ENCODE measurements at regions not wholly inside any gene's neighbourhood (a gene's known extent, or its start where the extent isn't known, plus 50 kb on each side); places are given as distances from the start of the nearest gene placed in this dataset.

GRCh38 chr6:67244037-67244436 lies 1391.0 kb upstream of the ADGRB3 start:
- no peak for DNase-seq (ENCODE audit: low spot score)

DNA sequence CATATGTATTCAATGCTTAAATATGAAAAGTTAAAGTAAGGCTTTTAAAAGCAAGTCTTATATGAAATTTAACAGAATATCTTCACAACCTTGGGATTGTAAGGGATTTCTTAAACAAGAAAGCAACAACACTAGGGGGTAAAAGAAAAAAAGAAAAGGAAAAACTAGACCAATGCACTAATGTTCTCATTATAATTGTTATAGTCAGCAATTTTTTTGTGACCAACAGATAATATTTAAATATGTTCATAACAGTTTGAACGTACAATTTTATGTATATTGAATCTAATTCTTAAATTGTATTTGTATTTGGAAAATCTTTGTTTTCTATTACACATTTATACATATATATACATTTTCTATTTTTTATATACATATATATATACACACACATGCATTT lies 1397.8 kb upstream of the ADGRB3 start:
- DNase-seq (ENCODE audit: low spot score), result no peak

DNA sequence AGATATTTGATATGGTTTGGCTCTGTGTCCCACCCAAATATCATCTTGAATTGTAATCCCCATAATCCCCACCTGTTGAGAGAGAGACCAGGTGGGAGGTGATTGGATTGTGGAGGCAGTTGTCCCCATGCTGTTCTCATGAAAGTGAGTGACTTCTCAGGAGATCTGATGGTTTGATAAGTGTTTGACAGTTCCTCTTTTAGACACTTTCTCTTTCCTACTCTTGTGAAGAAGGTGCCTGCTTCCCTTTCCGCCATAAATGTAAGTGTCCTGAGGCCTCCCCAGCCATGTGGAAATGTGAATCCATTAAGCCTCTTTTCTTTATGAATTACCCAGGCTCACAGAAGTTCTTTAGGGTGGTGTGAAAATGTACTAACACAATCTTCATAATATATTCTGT lies 1404.0 kb upstream of the ADGRB3 start:
- DNase-seq (ENCODE audit: low spot score), result no peak

DNA sequence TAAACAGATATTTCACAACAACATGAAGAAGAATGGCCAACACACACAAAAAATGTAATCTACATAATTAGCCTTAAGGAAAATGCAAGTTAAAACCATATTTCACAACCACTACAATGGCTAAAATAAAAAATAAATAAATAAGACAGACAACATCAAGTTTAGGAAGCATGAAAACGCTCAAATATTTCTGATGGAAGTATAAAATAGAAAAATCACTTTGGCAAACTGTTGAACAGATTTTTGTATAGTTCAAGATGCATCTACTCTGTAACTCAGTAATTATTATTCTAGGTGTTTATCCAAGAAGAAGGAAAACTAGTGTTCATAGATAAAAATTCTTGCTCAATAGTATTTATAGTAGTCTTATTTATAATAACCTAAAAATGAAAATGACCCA lies 1410.1 kb upstream of the ADGRB3 start:
- no peak for DNase-seq (ENCODE audit: low spot score)

GRCh38 chr6:67221226-67221625 lies 1413.9 kb upstream of the ADGRB3 start:
- DNase-seq (ENCODE audit: low spot score), result no peak

- no peak for DNase-seq (ENCODE audit: low spot score)
Measured at GRCh38 chr6:67219346-67219745, 1415.7 kb upstream of the ADGRB3 start.

- no peak for DNase-seq (ENCODE audit: low spot score)
Measured at GRCh38 chr6:67212584-67212983, 1422.5 kb upstream of the ADGRB3 start.

- DNase-seq (ENCODE audit: low spot score), result peak; percentile 26
Measured at GRCh38 chr6:67210450-67210849, 1424.6 kb upstream of the ADGRB3 start.

- DNase-seq (ENCODE audit: low spot score), result no peak
Measured at GRCh38 chr6:67201563-67201962, 1433.5 kb upstream of the ADGRB3 start.

DNA sequence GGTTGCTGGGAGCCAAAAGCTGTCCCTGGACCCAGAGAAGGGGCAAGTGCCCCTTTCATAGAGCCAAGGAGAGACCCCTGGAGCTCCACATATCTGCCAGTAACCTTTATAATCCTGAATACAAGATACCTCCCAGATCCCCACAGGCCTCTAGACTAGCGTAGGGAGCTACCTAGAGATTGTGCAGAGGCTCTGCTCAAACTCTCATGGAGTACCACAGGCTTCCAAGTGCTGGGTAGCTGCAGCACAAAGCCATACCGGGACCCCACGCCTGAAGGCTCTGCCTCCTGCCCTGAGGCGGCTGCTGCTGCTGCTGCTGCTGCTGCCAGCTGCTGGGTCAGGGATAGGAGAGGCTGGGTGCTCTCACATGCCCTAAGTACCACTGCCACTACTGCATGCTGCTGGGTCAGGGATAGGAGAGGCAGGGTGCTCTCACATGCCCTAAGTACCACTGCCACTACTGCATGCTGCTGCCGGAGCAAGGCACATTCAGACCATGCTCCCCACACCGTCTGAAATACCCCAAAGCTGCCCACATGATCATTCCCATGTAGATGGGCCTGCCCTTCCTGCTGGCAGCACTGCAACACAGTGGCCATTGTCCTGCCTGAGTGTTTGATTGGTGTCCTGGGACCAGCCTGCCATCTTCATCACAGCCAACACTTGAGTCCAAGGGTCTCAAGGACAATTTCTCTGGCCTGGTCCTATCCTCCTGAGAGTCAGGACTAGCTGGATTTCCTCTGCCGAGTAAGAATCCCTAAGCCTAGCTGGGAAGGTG lies 1434.3 kb upstream of the ADGRB3 start:
- no peak for DNase-seq (ENCODE audit: low spot score)

- no peak for DNase-seq (ENCODE audit: low spot score)
Measured at GRCh38 chr6:67199425-67199824, 1435.7 kb upstream of the ADGRB3 start.

GRCh38 chr6:67190733-67191132 lies 1444.3 kb upstream of the ADGRB3 start:
- no peak for DNase-seq (ENCODE audit: low spot score)

DNA sequence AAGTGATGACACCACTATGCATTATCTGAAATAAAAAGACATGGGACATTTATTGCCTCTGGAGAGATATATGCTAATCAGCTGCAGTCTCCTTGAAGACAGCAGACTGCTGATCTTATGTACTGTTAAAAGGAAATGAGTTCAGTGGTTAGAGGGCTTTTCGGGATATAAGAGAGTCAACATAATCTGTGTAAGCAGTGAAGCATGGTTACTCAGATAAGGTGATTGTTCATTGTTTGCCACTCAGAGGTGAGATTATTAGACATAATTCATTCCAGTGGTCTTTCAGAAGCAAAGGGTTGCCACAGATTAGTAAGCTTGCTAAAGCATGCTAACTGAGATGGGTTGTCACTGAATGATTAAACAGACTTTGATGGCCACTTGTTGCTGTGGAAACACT lies 1450.7 kb upstream of the ADGRB3 start:
- DNase-seq (ENCODE audit: low spot score), result no peak

- no peak for DNase-seq (ENCODE audit: low spot score)
Measured at GRCh38 chr6:67175101-67175500, 1460.0 kb upstream of the ADGRB3 start.

DNA sequence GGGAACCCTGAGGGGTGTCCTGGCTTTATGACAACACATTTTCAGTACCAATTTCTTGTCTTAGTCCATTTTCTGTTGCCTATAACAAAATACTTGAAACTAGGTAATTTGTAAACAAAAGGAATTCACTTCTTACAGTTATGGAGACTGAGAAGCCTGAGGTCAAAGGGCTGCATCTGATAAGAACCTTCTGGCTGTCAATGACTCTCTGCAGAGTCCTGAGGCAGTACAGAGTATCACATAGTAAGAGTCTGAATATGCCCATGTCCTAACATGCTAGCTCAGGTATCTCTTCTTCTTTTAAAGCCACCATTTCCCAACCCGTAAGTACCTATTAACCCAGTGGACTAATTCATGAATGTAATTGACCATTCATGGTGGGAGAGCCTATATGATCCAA lies 1458.6 kb upstream of the EYS start:
- no peak for DNase-seq (ENCODE audit: low spot score)

GRCh38 chr6:67160820-67161219 lies 1453.8 kb upstream of the EYS start:
- no peak for DNase-seq (ENCODE audit: low spot score)

DNA sequence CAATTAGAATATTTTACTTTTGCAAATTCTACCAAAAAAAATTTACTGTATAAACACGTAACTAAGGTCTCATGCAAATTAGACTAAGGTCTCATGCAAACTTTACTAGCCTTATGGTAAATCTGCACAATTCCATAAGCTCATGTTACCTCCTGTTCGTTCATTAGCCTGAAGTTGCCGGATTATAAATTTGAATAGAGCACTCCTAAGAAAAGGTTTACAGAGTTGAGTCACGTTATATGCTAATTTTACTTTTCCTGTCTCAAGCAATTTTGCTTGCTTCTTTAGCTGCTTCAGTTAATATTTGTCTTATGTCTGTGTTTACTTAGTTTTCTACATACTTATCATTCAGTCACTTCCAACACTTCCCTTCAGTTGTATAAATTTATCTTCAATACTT lies 1434.0 kb upstream of the EYS start:
- DNase-seq (ENCODE audit: low spot score), result no peak

GRCh38 chr6:67133973-67134372 lies 1426.9 kb upstream of the EYS start:
- no peak for DNase-seq (ENCODE audit: low spot score)

GRCh38 chr6:67131827-67132226 lies 1424.8 kb upstream of the EYS start:
- DNase-seq (ENCODE audit: low spot score), result peak; percentile 26

DNA sequence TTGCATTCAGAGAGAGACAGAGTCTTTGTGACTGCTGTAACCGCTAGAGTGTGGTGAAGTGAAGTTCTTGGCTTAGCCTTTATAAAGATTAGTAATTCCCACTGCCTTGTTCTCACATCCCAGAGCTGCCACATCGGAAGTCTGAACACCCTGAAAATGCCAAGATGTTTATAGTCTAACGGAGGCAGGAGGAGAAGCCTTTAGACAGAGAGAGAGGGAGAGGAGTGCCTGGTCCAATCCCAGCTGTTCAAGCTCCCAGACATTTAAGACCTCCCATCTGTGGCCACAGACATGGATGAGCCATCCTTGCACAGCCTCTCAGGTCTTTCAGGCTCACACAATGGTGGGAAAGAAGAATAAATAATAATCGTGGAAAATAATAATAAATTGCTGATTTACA lies 1422.8 kb upstream of the EYS start:
- DNase-seq (ENCODE audit: low spot score), result no peak

DNA sequence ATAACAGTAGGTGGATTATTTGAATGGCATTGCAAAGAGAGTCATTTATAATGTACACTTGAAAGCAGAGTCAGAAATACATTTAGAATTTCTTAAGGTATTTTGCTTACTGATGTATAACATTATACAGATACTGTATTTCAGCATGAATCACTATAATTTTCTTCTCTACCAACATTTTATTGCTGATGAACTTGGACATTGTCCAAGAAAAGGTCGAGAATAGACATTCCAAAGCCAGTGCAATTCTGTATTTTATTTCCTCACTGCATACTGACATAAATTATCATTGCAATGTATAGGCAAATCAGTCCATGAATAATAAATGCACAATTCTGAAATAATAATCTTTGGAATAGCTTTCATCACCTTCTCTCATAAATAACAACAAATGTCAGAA lies 1420.0 kb upstream of the EYS start:
- no peak for DNase-seq (ENCODE audit: low spot score)

- no peak for DNase-seq (ENCODE audit: low spot score)
Measured at GRCh38 chr6:67121115-67121514, 1414.1 kb upstream of the EYS start.

DNA sequence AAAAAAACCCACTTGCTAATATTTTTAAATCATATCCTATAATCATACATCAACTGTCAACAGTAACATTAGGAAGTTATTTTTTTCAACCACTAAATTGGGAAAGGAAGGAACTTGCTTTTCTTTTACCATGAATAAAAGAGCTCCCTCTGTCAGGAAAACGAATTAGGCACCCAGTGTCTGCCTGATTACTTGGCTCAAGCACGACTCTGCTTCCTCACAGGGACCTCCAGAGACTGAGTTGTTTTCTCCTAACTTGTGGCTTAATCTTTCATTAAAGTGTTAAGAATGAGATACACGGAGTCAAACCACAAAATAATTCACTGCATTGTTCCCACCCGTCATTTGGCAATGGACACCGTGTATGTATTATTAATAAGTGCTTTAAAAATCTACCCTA lies 1405.1 kb upstream of the EYS start:
- DNase-seq (ENCODE audit: low spot score), result peak; percentile 8

- no peak for DNase-seq (ENCODE audit: low spot score)
Measured at GRCh38 chr6:67102743-67103142, 1395.7 kb upstream of the EYS start.
